ENCODE measurements at regions not wholly inside any gene's neighbourhood (a gene's known extent, or its start where the extent isn't known, plus 50 kb on each side); places are given as distances from the start of the nearest gene placed in this dataset.

DNA sequence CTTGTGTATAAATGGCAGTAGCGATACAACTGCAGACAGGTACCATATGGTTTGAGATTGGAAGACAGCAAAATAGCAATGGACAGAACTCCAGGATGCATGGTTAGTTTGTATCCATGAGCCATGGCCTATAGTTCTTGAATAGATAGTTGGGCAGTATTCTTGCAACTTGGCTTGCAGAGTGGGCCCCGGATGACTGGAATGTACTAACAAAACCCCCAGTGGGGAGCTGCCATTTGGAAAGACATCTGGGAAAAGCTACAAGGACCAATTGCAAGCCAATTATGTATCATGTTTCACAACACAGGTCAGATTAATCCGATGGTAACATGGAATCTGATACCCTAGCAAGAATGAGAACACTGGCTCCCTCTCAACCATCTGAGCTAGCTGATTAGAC is 279.6 kb downstream of the RERGL start:
- H3K9ac ChIP-seq (replicated peaks in 1 of 4; ENCODE audit: extremely low read depth in 1 of 4, low read depth in 3 of 4, low read length in 3 of 4) = no peak overlapping the region
- DNase-seq (ENCODE audit: low read depth in 1 of 2, low spot score in 2 of 2) = no peak
- no peak overlapping the region for H2BK120ac ChIP-seq (replicated peaks; ENCODE audit: low read depth, low read length)
- H3K36me3 ChIP-seq (ENCODE audit: control insufficient read depth in 2 of 4, insufficient read depth in 4 of 4, low read length in 3 of 4) = no peaks in the 10 kb centered on the region
- H3K56ac ChIP-seq (replicated peaks; ENCODE audit: insufficient read length, low read depth, low read length) = no peak overlapping the region
- no peak overlapping the region for H4K8ac ChIP-seq (ENCODE audit: extremely low read depth, insufficient read depth, low read length)
- H4K20me1 ChIP-seq (replicated peaks in 1 of 2; ENCODE audit: control insufficient read depth in 1 of 2, insufficient read depth in 2 of 2, low read length in 2 of 2) = no peaks in the 10 kb centered on the region
- no peak for TF ChIP-seq KDM4A (IDR thresholded peaks at IDR 0.05; ENCODE audit: low read depth, low read length, severe bottlenecking)
- TF ChIP-seq CBX8 (IDR thresholded peaks at IDR 0.05; ENCODE audit: borderline replicate concordance, low read depth, low read length) = no peak
- no peak overlapping the region for H2BK15ac ChIP-seq (ENCODE audit: low read length)
- no peak overlapping the region for H4K5ac ChIP-seq (ENCODE audit: insufficient read length, low read depth, low read length)
- no peak overlapping the region for H3K18ac ChIP-seq (ENCODE audit: extremely low read depth, low read length)
- H3K79me1 ChIP-seq (ENCODE audit: low read depth, low read length) = no peaks in the 10 kb centered on the region
- H2BK12ac ChIP-seq (ENCODE audit: low read depth, low read length) = no peak overlapping the region
- POLR2A ChIA-PET (ENCODE audit: partially characterized antibody) = interaction anchor here (0.5 kb wide), 1 partner anchor 334 kb away, joined by 4 read pairs; no protein-coding TSS in a partner anchor
- H3K4me2 ChIP-seq (ENCODE audit: insufficient read depth in 1 of 2, low read depth in 2 of 2, low read length in 2 of 2) = no peak overlapping the region
- no peak overlapping the region for H3K4ac ChIP-seq (replicated peaks; ENCODE audit: insufficient read length, low read depth, low read length)
- H3K23me2 ChIP-seq (ENCODE audit: low read depth, low read length) = no peaks in the 10 kb centered on the region
- no peak overlapping the region for H3K14ac ChIP-seq (ENCODE audit: insufficient read length)
- H3K4me3 ChIP-seq (ENCODE audit: extremely low read depth in 1 of 4, insufficient read depth in 2 of 4, low read depth in 3 of 4, low read length in 4 of 4) = no peak overlapping the region
- H3K27me3 ChIP-seq (replicated peaks in 1 of 4; ENCODE audit: control insufficient read depth in 3 of 4, extremely low read depth in 1 of 4, insufficient read depth in 3 of 4, low read length in 3 of 4) = no peaks in the 10 kb centered on the region
- H2BK5ac ChIP-seq (ENCODE audit: low read depth, low read length) = no peak overlapping the region
- no peaks in the 10 kb centered on the region for H3K79me2 ChIP-seq (ENCODE audit: control insufficient read depth in 1 of 2, insufficient read depth in 2 of 2, low read length in 2 of 2)
- no peak overlapping the region for H2AK5ac ChIP-seq (ENCODE audit: low read depth, low read length)
- FAIRE-seq = no peak
- no peak overlapping the region for H3K27ac ChIP-seq (ENCODE audit: low read depth, low read length)
- H2AFZ ChIP-seq (ENCODE audit: low read length) = no peak overlapping the region
- WGBS, 2 experiments (ENCODE audit: extremely low coverage in 1 of 2, insufficient coverage in 1 of 2, insufficient read length in 1 of 2, insufficient replicate concordance in 2 of 2, low coverage in 1 of 2, low lambda C conversion rate in 2 of 2, missing lambda C conversion rate in 1 of 2) = 92% methylated on average over 3 of the region's 3 CpGs; no CpG with 5 or more reads in 1 of the 2 experiments
- H2BK20ac ChIP-seq (ENCODE audit: low read length) = no peak overlapping the region
- H3K23ac ChIP-seq (ENCODE audit: insufficient read length) = no peak overlapping the region
- H3K9me3 ChIP-seq (ENCODE audit: insufficient read depth in 2 of 2, low read depth in 1 of 2, low read length in 1 of 2) = no peaks in the 10 kb centered on the region
- CTCF ChIA-PET (ENCODE audit: partially characterized antibody) = interaction anchor here (1.1 to 1.5 kb wide), 2 partner anchors 45 to 871 kb away, joined by 3 read pairs; no protein-coding TSS in a partner anchor
- H3K4me1 ChIP-seq (replicated peaks in 1 of 4; ENCODE audit: control insufficient read depth in 3 of 4, insufficient read depth in 4 of 4, low read length in 3 of 4) = no peaks in the 10 kb centered on the region
- no peak overlapping the region for H4K91ac ChIP-seq (replicated peaks; ENCODE audit: insufficient read length, low read length)

All from H1 (cell line).